ENCODE measurements at regions not wholly inside any gene's neighbourhood (a gene's known extent, or its start where the extent isn't known, plus 50 kb on each side); places are given as distances from the start of the nearest gene placed in this dataset.

DNA sequence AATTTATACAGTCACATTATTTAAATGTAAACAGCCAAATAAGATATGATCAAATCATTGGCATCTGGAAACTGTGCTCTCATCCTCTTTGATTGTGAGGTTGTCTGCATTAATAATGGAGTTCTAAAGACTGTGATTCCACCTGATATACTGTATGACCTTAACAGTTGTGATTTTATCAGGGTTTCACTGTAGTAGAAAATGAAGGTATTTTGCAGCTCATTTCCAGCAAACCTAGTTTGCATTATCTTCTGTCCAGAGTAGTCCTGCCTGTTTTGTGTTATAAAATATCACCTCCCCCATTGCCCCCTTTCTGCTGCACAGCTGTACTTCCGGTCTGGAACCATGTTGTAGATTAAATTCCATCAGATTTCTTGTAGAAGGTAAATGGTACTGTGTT lies 731.6 kb upstream of the FANCL start:
- no peak for TF ChIP-seq POLR2AphosphoS2 (conservative IDR thresholded peaks at IDR 0.05; ENCODE audit: low read length)
- no peak for TF ChIP-seq CBX2 (IDR thresholded peaks at IDR 0.05; ENCODE audit: borderline replicate concordance, low read depth)
- TF ChIP-seq HEYL (CRISPR knock-in tag; IDR thresholded peaks at IDR 0.05): no peak
- TF ChIP-seq MYC (IDR thresholded peaks at IDR 0.05; ENCODE audit: borderline replicate concordance, low read length): no peak
- TF ChIP-seq POLR2A (IDR thresholded peaks at IDR 0.05; ENCODE audit: low read length): no peak
- TF ChIP-seq EHF (CRISPR knock-in tag; IDR thresholded peaks at IDR 0.05): no peak
- TF ChIP-seq RNF2 (IDR thresholded peaks at IDR 0.05; ENCODE audit: borderline replicate concordance, low read depth): no peak
- TF ChIP-seq TP53 (CRISPR knock-in tag; IDR thresholded peaks at IDR 0.05): no peak
- TF ChIP-seq TFCP2L1 (CRISPR knock-in tag; IDR thresholded peaks at IDR 0.05): no peak
- TF ChIP-seq FOXS1 (CRISPR knock-in tag; IDR thresholded peaks at IDR 0.05): no peak
- no peak for TF ChIP-seq RARB (CRISPR knock-in tag; IDR thresholded peaks at IDR 0.05)
- TF ChIP-seq HDAC2 (IDR thresholded peaks at IDR 0.05): no peak
- Histone ChIP-seq H3K4me1 (no peaks in the 10 kb centered on the region), H3K4me2 (no peak overlapping the region), H3K9me3 (no peaks in the 10 kb centered on the region), H3K4me3 (no peak overlapping the region), H3K27ac (no peak overlapping the region)
- 22% methylated on average over 1 of the region's 1 CpG for WGBS (ENCODE audit: missing lambda C conversion rate)
- ChIA-PET CTCF (no interaction called here), POLR2A (no interaction called here)
- no peak for DNase-seq (ENCODE audit: low read depth in 1 of 2, low spot score in 1 of 2)
- no peak for FAIRE-seq
- no peak for ATAC-seq

DNA sequence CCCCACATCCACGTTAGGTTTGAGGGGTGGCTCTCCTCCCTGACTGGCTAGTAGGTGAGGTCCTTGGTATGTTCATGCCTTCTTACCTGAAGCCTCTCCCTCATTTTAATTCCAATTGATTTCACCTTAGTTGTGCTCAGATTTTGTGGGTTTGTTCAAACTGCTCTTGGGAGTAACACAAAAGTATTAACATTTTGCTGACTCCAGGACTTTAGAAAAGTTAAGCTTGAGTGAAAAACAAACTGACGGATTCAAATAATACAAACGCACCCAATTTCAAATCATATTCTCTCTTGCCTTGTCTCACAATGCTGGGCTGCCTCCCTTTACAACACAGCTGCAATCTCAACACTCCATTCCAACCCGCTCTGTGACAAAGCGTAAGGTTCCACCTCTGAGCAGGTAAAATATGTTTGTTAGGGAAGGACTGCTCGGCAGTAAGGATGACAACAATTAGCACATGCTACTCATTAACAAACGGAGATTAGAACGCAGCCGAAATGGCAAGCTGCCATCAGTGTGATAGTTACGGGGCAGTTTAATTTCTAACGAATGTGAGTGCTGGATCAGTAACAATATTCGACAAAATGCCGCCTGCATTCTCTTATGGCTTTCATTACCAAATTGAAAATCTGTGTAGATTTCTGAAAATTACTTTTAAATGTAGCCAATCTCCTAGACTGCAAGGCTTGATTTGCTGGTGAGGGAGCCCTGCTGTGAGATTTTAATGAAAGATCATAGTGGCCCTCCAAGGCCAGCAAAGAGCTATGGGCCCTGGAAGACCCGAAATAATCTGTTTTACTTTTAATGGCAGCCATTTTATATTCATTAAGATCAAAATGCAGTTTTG lies 730.6 kb upstream of the FANCL start:
- ChIA-PET CTCF (no interaction called here), POLR2A (no interaction called here)
- H3K9me3 ChIP-seq: no peaks in the 10 kb centered on the region
- 64% methylated on average over 14 of the region's 14 CpGs for WGBS (ENCODE audit: missing lambda C conversion rate)
- H3K4me2 ChIP-seq: no peak overlapping the region
- H3K4me3 ChIP-seq: no peak overlapping the region
- no peak for FAIRE-seq
- no peak for TF ChIP-seq NR3C1 (IDR thresholded peaks at IDR 0.05)
- peak; percentile 61 for TF ChIP-seq MAFK (IDR thresholded peaks at IDR 0.05; ENCODE audit: partially characterized antibody)
- no peak for TF ChIP-seq CHD4 (IDR thresholded peaks at IDR 0.05; ENCODE audit: borderline replicate concordance)
- TF ChIP-seq PHF8 (IDR thresholded peaks at IDR 0.05; ENCODE audit: borderline replicate concordance, low read depth): no peak
- no peak for DNase-seq (ENCODE audit: low read depth in 1 of 2, low spot score in 1 of 2)
- ATAC-seq: no peak
- H3K27ac ChIP-seq: no peak overlapping the region
- no peaks in the 10 kb centered on the region for H3K4me1 ChIP-seq

DNA sequence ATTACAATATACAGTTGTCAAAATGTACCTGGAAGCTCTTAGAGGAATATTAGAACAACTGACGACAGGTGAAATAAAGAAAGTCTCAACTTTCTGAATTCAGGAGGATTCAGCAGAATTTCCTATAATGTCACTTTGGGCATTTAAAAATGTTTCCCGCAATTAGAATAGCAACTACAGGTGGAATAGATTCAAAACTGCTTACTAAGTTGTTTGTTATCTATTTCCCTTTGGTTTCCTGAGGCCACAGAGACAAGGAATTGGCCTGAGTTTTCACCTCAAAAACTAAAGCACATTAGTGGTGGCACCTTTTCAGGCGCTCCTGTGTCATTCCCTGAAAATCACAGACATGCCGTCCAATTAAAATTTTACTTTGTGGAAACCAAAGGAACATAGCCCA lies 729.2 kb upstream of the FANCL start:
- TF ChIP-seq CEBPB (IDR thresholded peaks at IDR 0.05) (no peak), CHD2 (IDR thresholded peaks at IDR 0.05; ENCODE audit: low read length, partially characterized antibody) (no peak), ZC3H11A (IDR thresholded peaks at IDR 0.05) (no peak), EP300 (IDR thresholded peaks at IDR 0.05) (no peak), MAFK (IDR thresholded peaks at IDR 0.05; ENCODE audit: partially characterized antibody) (peak; percentile 59)
- TF ChIP-seq, protein P1, sequence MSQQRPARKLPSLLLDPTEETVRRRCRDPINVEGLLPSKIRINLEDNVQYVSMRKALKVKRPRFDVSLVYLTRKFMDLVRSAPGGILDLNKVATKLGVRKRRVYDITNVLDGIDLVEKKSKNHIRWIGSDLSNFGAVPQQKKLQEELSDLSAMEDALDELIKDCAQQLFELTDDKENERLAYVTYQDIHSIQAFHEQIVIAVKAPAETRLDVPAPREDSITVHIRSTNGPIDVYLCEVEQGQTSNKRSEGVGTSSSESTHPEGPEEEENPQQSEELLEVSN (IDR thresholded peaks at IDR 0.05; ENCODE audit: borderline replicate concordance, low read depth): no peak
- Histone ChIP-seq H3K27ac (no peak overlapping the region), H3K9me3 (no peaks in the 10 kb centered on the region), H3K4me3 (no peak overlapping the region), H3K4me2 (no peak overlapping the region), H3K4me1 (no peaks in the 10 kb centered on the region)
- CTCF ChIA-PET: no interaction called here
- no peak for FAIRE-seq
- no peak for DNase-seq (ENCODE audit: low read depth in 1 of 2, low spot score in 1 of 2)
- POLR2A ChIA-PET: no interaction called here
- 63% methylated on average over 4 of the region's 4 CpGs for WGBS (ENCODE audit: missing lambda C conversion rate)
- ATAC-seq: no peak

DNA sequence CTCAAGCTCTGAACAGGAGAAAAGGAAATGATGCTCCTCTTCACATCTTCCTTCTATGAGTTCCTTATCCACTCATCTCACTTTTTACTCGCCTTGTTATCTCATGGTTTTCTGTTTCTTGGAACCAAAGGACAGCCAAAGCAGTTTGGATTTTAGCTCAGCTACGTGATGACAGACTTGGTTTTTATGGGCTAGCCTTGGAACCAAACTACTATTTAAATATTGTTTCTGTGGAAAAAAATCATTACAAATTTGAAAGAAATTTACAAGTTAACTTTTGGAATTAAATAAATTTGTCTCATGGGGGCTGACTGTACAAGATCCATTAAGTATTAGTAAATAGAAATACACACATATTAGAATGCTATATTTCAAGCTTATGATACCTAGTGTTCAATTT lies 727.8 kb upstream of the FANCL start:
- Histone ChIP-seq H3K4me1 (no peaks in the 10 kb centered on the region), H3K9me3 (no peaks in the 10 kb centered on the region), H3K4me2 (no peak overlapping the region), H3K27ac (no peak overlapping the region), H3K4me3 (no peak overlapping the region)
- 55% methylated on average over 2 of the region's 2 CpGs for WGBS (ENCODE audit: missing lambda C conversion rate)
- TF ChIP-seq CBX8 (IDR thresholded peaks at IDR 0.05) (no peak), JUNB (IDR thresholded peaks at IDR 0.05) (no peak)
- TF ChIP-seq, protein P2, sequence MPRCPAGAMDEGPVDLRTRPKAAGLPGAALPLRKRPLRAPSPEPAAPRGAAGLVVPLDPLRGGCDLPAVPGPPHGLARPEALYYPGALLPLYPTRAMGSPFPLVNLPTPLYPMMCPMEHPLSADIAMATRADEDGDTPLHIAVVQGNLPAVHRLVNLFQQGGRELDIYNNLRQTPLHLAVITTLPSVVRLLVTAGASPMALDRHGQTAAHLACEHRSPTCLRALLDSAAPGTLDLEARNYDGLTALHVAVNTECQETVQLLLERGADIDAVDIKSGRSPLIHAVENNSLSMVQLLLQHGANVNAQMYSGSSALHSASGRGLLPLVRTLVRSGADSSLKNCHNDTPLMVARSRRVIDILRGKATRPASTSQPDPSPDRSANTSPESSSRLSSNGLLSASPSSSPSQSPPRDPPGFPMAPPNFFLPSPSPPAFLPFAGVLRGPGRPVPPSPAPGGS (IDR thresholded peaks at IDR 0.05): no peak
- ChIA-PET CTCF (interaction anchor here (0.8 kb wide), 1 partner anchor 19 kb away, joined by 4 read pairs; no protein-coding TSS in a partner anchor), POLR2A (no interaction called here)
- ATAC-seq: no peak
- no peak for DNase-seq (ENCODE audit: low read depth in 1 of 2, low spot score in 1 of 2)
- FAIRE-seq: no peak

Measured in A549 (cell line).